K562 (cell line): ENCODE measurements at regions not wholly inside any gene's neighbourhood (a gene's known extent, or its start where the extent isn't known, plus 50 kb on each side); places are given as distances from the start of the nearest gene placed in this dataset.

ENCODE experiments used
- ATAC-seq: fragments of 200-7000 bp; cut with Tn5 transposase; 3 replicates; pipeline ENCODE4 v1.9.1; 2020; ENCODE audit warnings: moderate library complexity
- BruUV-seq: library from RNA; stranded (reverse); fragments of 400-500 nt; replicated peaks from 2 replicates; lab custom pipeline; 2021; lab: Mats Ljungman, UMichigan
- CTCF ChIA-PET: fragments of 300-600 bp; formaldehyde crosslinking; extraction: SDS; loops from one replicate; lab custom pipeline; 2021; ENCODE audit warnings: low intra/inter-chr PET ratio; lab: Yijun Ruan, JAX
- POLR2A ChIA-PET: fragments of 300-600, 350-650 bp; sonication (Branson Sonifier 250); formaldehyde crosslinking; extraction: SDS; loops from one replicate; lab custom pipeline; 2021; ENCODE audit warnings: antibody characterized with exemption, inconsistent platforms; lab: Yijun Ruan, JAX
- DNase-seq, 4 experiments: peaks; one replicate each; pipeline versions ENCODE4 v3.0.0 to v3.0.0-alpha.2; 2011 to 2018; ENCODE audit warnings: low spot score in 3 of 4, mixed read lengths in 3 of 4; ENCODE audit errors: extremely low read depth in 1 of 4
- FAIRE-seq: peaks from 2 replicates; lab custom pipeline; 2011; peaks lifted over from hg19 to GRCh38; lab: Jason Lieb, UNC
- H2AFZ ChIP-seq: 2 replicates; pipeline ENCODE4 v1.6.0; 2011; ENCODE audit warnings: low read depth, low read length, control low read depth, inconsistent platforms
- H3K27ac ChIP-seq: fragments of 200-600 bp; 3 replicates; pipeline ENCODE4 v1.8.0; 2011; ENCODE audit warnings: low read depth, mild to moderate bottlenecking, control low read depth, inconsistent platforms, low read length, moderate library complexity, mixed read lengths; ENCODE audit errors: extremely low read depth
- H3K27me3 ChIP-seq, 2 experiments: fragments of 300-600 bp in 1 of 2; 2 replicates in 1 of 2; 3 replicates in 1 of 2; pipeline versions ENCODE4 v1.6.0 to v1.8.0; 2011; ENCODE audit warnings: inconsistent platforms in 2 of 2, low read length in 2 of 2, mild to moderate bottlenecking in 1 of 2, mixed read lengths in 1 of 2, moderate library complexity in 1 of 2; ENCODE audit not compliant: control insufficient read depth in 2 of 2, insufficient read depth in 2 of 2
- H3K36me3 ChIP-seq: fragments of 300-600 bp; 3 replicates; pipeline ENCODE4 v1.8.0; 2011; ENCODE audit warnings: mild to moderate bottlenecking, low read length, inconsistent platforms; ENCODE audit not compliant: control insufficient read depth, insufficient read depth
- H3K4me1 ChIP-seq, 2 experiments: fragments of 200-600 bp in 1 of 2; replicated peaks in 1 of 2; 2 replicates in 1 of 2; 3 replicates in 1 of 2; pipeline versions ENCODE4 v1.5.1 to v1.8.0; 2011; ENCODE audit warnings: inconsistent platforms in 2 of 2, low read length in 2 of 2, mild to moderate bottlenecking in 1 of 2, mixed read lengths in 1 of 2, moderate library complexity in 1 of 2; ENCODE audit not compliant: control insufficient read depth in 2 of 2, insufficient read depth in 2 of 2
- H3K4me2 ChIP-seq: 2 replicates; pipeline ENCODE4 v1.6.1; 2011; ENCODE audit warnings: low read length, control low read depth, inconsistent platforms, mixed read lengths; ENCODE audit not compliant: insufficient read depth
- H3K4me3 ChIP-seq: fragments of 200-600 bp; sonication (generic), shearing (Covaris generic); 2 replicates; pipeline ENCODE4 v1.5.1; 2016; ENCODE audit warnings: control low read depth, inconsistent platforms
- H3K79me2 ChIP-seq: fragments of 200-600 bp; 3 replicates; pipeline ENCODE4 v1.8.0; 2011; ENCODE audit warnings: low read length, inconsistent platforms; ENCODE audit not compliant: control insufficient read depth, insufficient read depth
- H3K9ac ChIP-seq, 2 experiments: 2 replicates each; pipeline versions ENCODE4 v1.6.0 to v1.6.1; 2011; ENCODE audit warnings: low read depth in 2 of 2, low read length in 2 of 2, control low read depth in 1 of 2, inconsistent platforms in 1 of 2, mild to moderate bottlenecking in 1 of 2, mixed read lengths in 1 of 2; ENCODE audit not compliant: insufficient read depth in 1 of 2
- H3K9me1 ChIP-seq: one replicate; pipeline ENCODE4 v1.6.0; 2011; ENCODE audit warnings: inconsistent platforms, mild to moderate bottlenecking, low read length, moderate library complexity; ENCODE audit not compliant: control insufficient read depth, insufficient read depth
- H3K9me3 ChIP-seq: replicated peaks from 2 replicates; pipeline ENCODE4 v1.5.1; 2011; ENCODE audit warnings: low read depth, low read length, inconsistent platforms; ENCODE audit not compliant: control insufficient read depth, insufficient read depth
- H4K20me1 ChIP-seq: replicated peaks from 2 replicates; pipeline ENCODE4 v1.6.1; 2011; ENCODE audit warnings: low read length, inconsistent platforms, mixed read lengths; ENCODE audit not compliant: control insufficient read depth, insufficient read depth
- GATA2 ChIP-seq: sonication (generic); formaldehyde crosslinking; IDR thresholded peaks from 2 replicates; pipeline ENCODE4 v1.4.0; 2020; ENCODE audit warnings: mild to moderate bottlenecking, missing genetic modification reagents
- MXD1 ChIP-seq: fragments of 250-450 bp; sonication (Bioruptor Pico); IDR thresholded peaks from 2 replicates; pipeline ENCODE4 v1.8.0; 2021; ENCODE audit warnings: borderline replicate concordance, mild to moderate bottlenecking, moderate library complexity; ENCODE audit not compliant: poor library complexity, severe bottlenecking
- SETDB1 ChIP-seq: IDR thresholded peaks from one replicate; pipeline ENCODE4 v1.6.1; 2012; ENCODE audit warnings: low read length, control low read depth, inconsistent platforms
- TAF1 ChIP-seq: IDR thresholded peaks from 2 replicates; pipeline ENCODE4 v1.6.1; 2011; ENCODE audit warnings: mild to moderate bottlenecking, low read length, moderate library complexity; ENCODE audit not compliant: insufficient read depth, control insufficient read depth, severe bottlenecking; ENCODE audit errors: extremely low read depth
- XRCC5 ChIP-seq: fragments of 200-400 bp; formaldehyde crosslinking; IDR thresholded peaks from 2 replicates; pipeline ENCODE4 v1.6.1; 2017; ENCODE audit warnings: low read depth, mild to moderate bottlenecking, low read length
- ZNF224 ChIP-seq: sonication (generic); formaldehyde crosslinking; IDR thresholded peaks from 2 replicates; pipeline ENCODE4 v1.8.0; 2022; ENCODE audit warnings: mild to moderate bottlenecking, missing genetic modification reagents
- WGBS: fragments of 100-300 bp; shearing (Covaris generic); methylation state at CpG from one replicate; pipeline ENCODE4 v1.1.6; 2016; ENCODE audit warnings: low coverage, mixed read lengths; ENCODE audit not compliant: insufficient coverage; ENCODE audit errors: missing lambda C conversion rate; 5-methylcytosine and 5-hydroxymethylcytosine counted together
- in situ Hi-C: fragments of 300-500 bp; cut with MboI; formaldehyde crosslinking; loops from 4 replicates; pipeline ENCODE4 v1.15.0; 2018; ENCODE audit warnings: inconsistent platforms, mixed read lengths
- intact Hi-C: fragments of 100-400 bp; cut with micrococcal nuclease; formaldehyde crosslinking; loops from 2 replicates; pipeline ENCODE4 v1.14.2; 2022

GRCh38 chr5:57770039-57770438 lies 287.4 kb upstream of the ACTBL2 start:
- no peak overlapping the region for H3K4me2 ChIP-seq
- no peak for DNase-seq
- no peak overlapping the region for H3K4me3 ChIP-seq
- no peaks in the 10 kb centered on the region for H3K9me1 ChIP-seq
- no peaks in the 10 kb centered on the region for H3K4me1 ChIP-seq
- in situ Hi-C loops, result no loop called here
- no peaks in the 10 kb centered on the region for H3K79me2 ChIP-seq
- WGBS, result 3% methylated on average over 2 of the region's 2 CpGs
- intact Hi-C loops, result loop anchor here (10.0 kb wide), 2 partner anchors 115 to 265 kb away; no protein-coding TSS in a partner anchor
- no peaks in the 10 kb centered on the region for H3K36me3 ChIP-seq
- no peak overlapping the region for H3K27ac ChIP-seq
- no peak for ATAC-seq
- no peaks in the 10 kb centered on the region for H4K20me1 ChIP-seq
- H3K27me3 ChIP-seq, result no peaks in the 10 kb centered on the region
- no TSS peak for BruUV-seq
- no peak overlapping the region for H3K9ac ChIP-seq
- CTCF ChIA-PET, result no interaction called here
- no peak for TF ChIP-seq XRCC5
- no peak for TF ChIP-seq SETDB1
- TF ChIP-seq TAF1, result no peak
- no peak for TF ChIP-seq ZNF224 (CRISPR knock-in tag)
- TF ChIP-seq MXD1 (CRISPR knock-in tag), result no peak
- TF ChIP-seq GATA2 (CRISPR knock-in tag), result no peak
- POLR2A ChIA-PET, result no interaction called here
- no peak for FAIRE-seq
- H3K9me3 ChIP-seq, result no peaks in the 10 kb centered on the region
- H2AFZ ChIP-seq, result no peak overlapping the region
